Lower leg skin (tissue), 3 donors: ENCODE measurements at regions not wholly inside any gene's neighbourhood (a gene's known extent, or its start where the extent isn't known, plus 50 kb on each side); places are given as distances from the start of the nearest gene placed in this dataset.

Experiments used
- CTCF ChIP-seq, 3 donors: fragments of 450-650 bp; IDR thresholded peaks; one replicate each; pipeline ENCODE4 v1.5.1; 2016; ENCODE audit warnings: antibody characterized with exemption in 3 of 3, mild to moderate bottlenecking in 3 of 3, moderate library complexity in 2 of 3
- POLR2A ChIP-seq, 2 donors: fragments of 450-650 bp; IDR thresholded peaks; one replicate each; pipeline ENCODE4 v1.6.1; 2016 to 2017; ENCODE audit warnings: antibody characterized with exemption in 2 of 2, mild to moderate bottlenecking in 1 of 2, moderate library complexity in 1 of 2

- TF ChIP-seq CTCF (IDR thresholded peaks at IDR 0.05) (no peak), POLR2A (IDR thresholded peaks at IDR 0.05) (no peak)
These were observed 229.7 kb upstream of the HTR1E start for GRCh38 chr6:86707545-86708120.
